HEK293T (cell line): ENCODE measurements at regions not wholly inside any gene's neighbourhood (a gene's known extent, or its start where the extent isn't known, plus 50 kb on each side); places are given as distances from the start of the nearest gene placed in this dataset.

Source experiments
- CTCF ChIA-PET: fragments of 350-600 bp; formaldehyde crosslinking; extraction: SDS; loops from one replicate; lab custom pipeline; 2021; ENCODE audit warnings: antibody characterized with exemption, inconsistent platforms; lab: Yijun Ruan, JAX
- POLR2A ChIA-PET: fragments of 350-600 bp; formaldehyde crosslinking; extraction: SDS; loops from one replicate; lab custom pipeline; 2020; ENCODE audit warnings: antibody characterized with exemption, inconsistent platforms; lab: Yijun Ruan, JAX
- DNase-seq: peaks from one replicate; pipeline ENCODE4 v3.0.0; 2012; ENCODE audit warnings: mixed read lengths; ENCODE audit errors: extremely low spot score
- ARNT ChIP-seq: fragments of 450-650 bp; IDR thresholded peaks from 2 replicates; pipeline ENCODE4 v1.6.1; 2017; ENCODE audit warnings: mild to moderate bottlenecking
- BHLHE40 ChIP-seq: fragments of 450-650 bp; IDR thresholded peaks from 2 replicates; pipeline ENCODE4 v1.6.1; 2016; ENCODE audit warnings: mild to moderate bottlenecking, moderate library complexity, borderline replicate concordance
- CTBP1 ChIP-seq: fragments of 450-650 bp; IDR thresholded peaks from 2 replicates; pipeline ENCODE4 v1.6.1; 2016; ENCODE audit warnings: borderline replicate concordance
- ELF4 ChIP-seq: fragments of 450-650 bp; IDR thresholded peaks from 2 replicates; pipeline ENCODE4 v1.6.1; 2017; ENCODE audit warnings: antibody characterized with exemption
- FOXA1 ChIP-seq: fragments of 450-650 bp; IDR thresholded peaks from 2 replicates; pipeline ENCODE4 v1.6.1; 2016; ENCODE audit warnings: mild to moderate bottlenecking
- FOXK2 ChIP-seq: fragments of 450-650 bp; IDR thresholded peaks from 2 replicates; pipeline ENCODE4 v1.6.1; 2016; ENCODE audit warnings: mild to moderate bottlenecking
- FOXM1 ChIP-seq: fragments of 450-650 bp; IDR thresholded peaks from 2 replicates; pipeline ENCODE4 v1.6.1; 2017; ENCODE audit warnings: mild to moderate bottlenecking, borderline replicate concordance
- HDGF ChIP-seq: fragments of 450-650 bp; IDR thresholded peaks from 2 replicates; pipeline ENCODE4 v1.6.1; 2017; ENCODE audit warnings: antibody characterized with exemption, borderline replicate concordance
- L3MBTL2 ChIP-seq: fragments of 450-650 bp; conservative IDR thresholded peaks from 2 replicates; pipeline ENCODE4 v1.6.1; 2016; ENCODE audit warnings: mild to moderate bottlenecking
- LEF1 ChIP-seq: fragments of 450-650 bp; IDR thresholded peaks from 2 replicates; pipeline ENCODE4 v1.6.1; 2017; ENCODE audit warnings: mild to moderate bottlenecking, borderline replicate concordance
- NFRKB ChIP-seq: fragments of 450-650 bp; IDR thresholded peaks from 2 replicates; pipeline ENCODE4 v1.6.1; 2016; ENCODE audit warnings: mild to moderate bottlenecking, moderate library complexity
- PKNOX1 ChIP-seq: fragments of 450-650 bp; IDR thresholded peaks from 2 replicates; pipeline ENCODE4 v1.6.1; 2016
- SP1 ChIP-seq: fragments of 450-650 bp; IDR thresholded peaks from 2 replicates; pipeline ENCODE4 v1.6.1; 2017
- SUZ12 ChIP-seq: fragments of 450-650 bp; IDR thresholded peaks from 2 replicates; pipeline ENCODE4 v1.6.1; 2016; ENCODE audit warnings: mild to moderate bottlenecking
- TARDBP ChIP-seq: fragments of 450-650 bp; IDR thresholded peaks from 2 replicates; pipeline ENCODE4 v1.6.1; 2016
- ZNF384 ChIP-seq: fragments of 450-650 bp; IDR thresholded peaks from 2 replicates; pipeline ENCODE4 v1.6.1; 2016

- ChIA-PET POLR2A (no interaction called here), CTCF (no interaction called here)
- TF ChIP-seq L3MBTL2 (no peak), CTBP1 (no peak), LEF1 (no peak), FOXA1 (no peak), SUZ12 (no peak), FOXK2 (no peak), NFRKB (no peak), ELF4 (no peak), SP1 (no peak), ZNF384 (no peak), HDGF (no peak)
- no peak for DNase-seq
Measured at GRCh38 chr14:101500681-101501080, 60.6 kb upstream of the DIO3 start.

- ChIA-PET POLR2A (no interaction called here), CTCF (no interaction called here)
- TF ChIP-seq NFRKB (no peak), BHLHE40 (no peak), FOXA1 (no peak), FOXK2 (no peak), SP1 (no peak), LEF1 (no peak)
- DNase-seq = no peak
Measured at GRCh38 chr14:101501341-101501740, 60.0 kb upstream of the DIO3 start.

- DNase-seq = no peak
- no peak for TF ChIP-seq ARNT
- TF ChIP-seq FOXK2 = no peak
- TF ChIP-seq BHLHE40 = no peak
- ChIA-PET POLR2A (no interaction called here), CTCF (no interaction called here)
Measured at GRCh38 chr14:101501858-101502615, 59.3 kb upstream of the DIO3 start.

GRCh38 chr14:101502761-101503392 is 58.4 kb upstream of the DIO3 start:
- TF ChIP-seq TARDBP (no peak), CTBP1 (no peak), FOXA1 (no peak), NFRKB (no peak), ZNF384 (no peak), ELF4 (no peak), LEF1 (no peak)
- CTCF ChIA-PET = no interaction called here
- POLR2A ChIA-PET = no interaction called here

GRCh38 chr14:101503431-101504095 is 57.7 kb upstream of the DIO3 start:
- TF ChIP-seq CTBP1 = no peak
- no peak for TF ChIP-seq PKNOX1
- DNase-seq = no peak
- POLR2A ChIA-PET = no interaction called here
- CTCF ChIA-PET = no interaction called here

More at GRCh38 chr14:101502761-101503392, 58.4 kb upstream of the DIO3 start:
- no peak for DNase-seq

GRCh38 chr14:101504096-101504948 is 57.0 kb upstream of the DIO3 start:
- CTCF ChIA-PET = no interaction called here
- TF ChIP-seq SP1 = no peak
- no peak for TF ChIP-seq LEF1
- no peak for TF ChIP-seq L3MBTL2
- TF ChIP-seq SUZ12 = no peak
- TF ChIP-seq ZNF384 = no peak
- TF ChIP-seq ELF4 = no peak

GRCh38 chr14:101505236-101505970 is 55.9 kb upstream of the DIO3 start:
- DNase-seq = no peak
- ChIA-PET CTCF (no interaction called here), POLR2A (no interaction called here)
- no peak for TF ChIP-seq FOXA1
- no peak for TF ChIP-seq ARNT
- no peak for TF ChIP-seq ELF4
- TF ChIP-seq BHLHE40 = no peak
- TF ChIP-seq L3MBTL2 = no peak
- no peak for TF ChIP-seq HDGF
- TF ChIP-seq ZNF384 = no peak
- no peak for TF ChIP-seq PKNOX1
- TF ChIP-seq FOXM1 = no peak
- no peak for TF ChIP-seq CTBP1
- TF ChIP-seq LEF1 = no peak
- no peak for TF ChIP-seq NFRKB
- TF ChIP-seq TARDBP = no peak
- no peak for TF ChIP-seq FOXK2
- no peak for TF ChIP-seq SUZ12
- TF ChIP-seq SP1 = no peak

More at GRCh38 chr14:101504096-101504948, 57.0 kb upstream of the DIO3 start:
- no peak for DNase-seq
- POLR2A ChIA-PET = no interaction called here
